GM12872 (cell line): ENCODE measurements at regions not wholly inside any gene's neighbourhood (a gene's known extent, or its start where the extent isn't known, plus 50 kb on each side); places are given as distances from the start of the nearest gene placed in this dataset.

Experiments
- CTCF ChIP-seq: IDR thresholded peaks from 3 replicates; pipeline ENCODE4 v1.5.1; 2011; ENCODE audit warnings: low read depth, mild to moderate bottlenecking, low read length, moderate library complexity; ENCODE audit not compliant: insufficient read depth

GRCh38 chr6:144855812-144856531 is 570.8 kb downstream of the UTRN start:
- no peak for TF ChIP-seq CTCF

- TF ChIP-seq CTCF: no peak
Observed at GRCh38 chr6:144856622-144857021, 571.5 kb downstream of the UTRN start.

- no peak for TF ChIP-seq CTCF
Observed at GRCh38 chr6:144857086-144857485, 572.0 kb downstream of the UTRN start.

GRCh38 chr6:144862769-144863168 is 577.6 kb downstream of the UTRN start:
- no peak for TF ChIP-seq CTCF

- TF ChIP-seq CTCF: no peak
Observed at GRCh38 chr6:144867761-144868160, 582.6 kb downstream of the UTRN start.

- TF ChIP-seq CTCF: no peak
Observed at GRCh38 chr6:144870782-144871181, 585.6 kb downstream of the UTRN start.

GRCh38 chr6:144873623-144874378 is 588.7 kb downstream of the UTRN start:
- TF ChIP-seq CTCF: no peak
